ENCODE measurements at regions not wholly inside any gene's neighbourhood (a gene's known extent, or its start where the extent isn't known, plus 50 kb on each side); places are given as distances from the start of the nearest gene placed in this dataset.

- no peak for DNase-seq (ENCODE audit: low read depth, low spot score)
- no peak overlapping the region for H3K4me3 ChIP-seq (ENCODE audit: low read depth, low read length)
- in situ Hi-C loops (cut with HindIII; ENCODE audit: low sequenced_read_pairs), result no loop called here
- TF ChIP-seq CTCF (IDR thresholded peaks at IDR 0.05; ENCODE audit: low read depth, low read length), result no peak
Measured at GRCh38 chr3:107978131-107979055, 112.4 kb downstream of the CD47 start.

GRCh38 chr3:107977221-107978130, 113.4 kb downstream of the CD47 start:
- no peak overlapping the region for H3K4me3 ChIP-seq (ENCODE audit: low read depth, low read length)
- DNase-seq (ENCODE audit: low read depth, low spot score), result no peak
- no peak for TF ChIP-seq CTCF (IDR thresholded peaks at IDR 0.05; ENCODE audit: low read depth, low read length)
- in situ Hi-C loops (cut with HindIII; ENCODE audit: low sequenced_read_pairs), result no loop called here

- no peak overlapping the region for H3K4me3 ChIP-seq (ENCODE audit: low read depth, low read length)
- TF ChIP-seq CTCF (IDR thresholded peaks at IDR 0.05; ENCODE audit: low read depth, low read length), result no peak
- in situ Hi-C loops (cut with HindIII; ENCODE audit: low sequenced_read_pairs), result no loop called here
- DNase-seq (ENCODE audit: low read depth, low spot score), result no peak
Measured at GRCh38 chr3:107976202-107976800, 114.5 kb downstream of the CD47 start.

GRCh38 chr3:107975529-107976201, 115.2 kb downstream of the CD47 start:
- no peak for DNase-seq (ENCODE audit: low read depth, low spot score)
- in situ Hi-C loops (cut with HindIII; ENCODE audit: low sequenced_read_pairs), result no loop called here
- no peak overlapping the region for H3K4me3 ChIP-seq (ENCODE audit: low read depth, low read length)
- TF ChIP-seq CTCF (IDR thresholded peaks at IDR 0.05; ENCODE audit: low read depth, low read length), result no peak

GRCh38 chr3:107973961-107974360, 116.9 kb downstream of the CD47 start:
- in situ Hi-C loops (cut with HindIII; ENCODE audit: low sequenced_read_pairs), result no loop called here
- no peak for TF ChIP-seq CTCF (IDR thresholded peaks at IDR 0.05; ENCODE audit: low read depth, low read length)
- DNase-seq (ENCODE audit: low read depth, low spot score), result no peak
- H3K4me3 ChIP-seq (ENCODE audit: low read depth, low read length), result no peak overlapping the region

- DNase-seq (ENCODE audit: low read depth, low spot score), result no peak
- TF ChIP-seq CTCF (IDR thresholded peaks at IDR 0.05; ENCODE audit: low read depth, low read length), result no peak
- in situ Hi-C loops (cut with HindIII; ENCODE audit: low sequenced_read_pairs), result no loop called here
- H3K4me3 ChIP-seq (ENCODE audit: low read depth, low read length), result no peak overlapping the region
Measured at GRCh38 chr3:107973152-107973551, 117.7 kb downstream of the CD47 start.
